HG03108 (cell line): ENCODE measurements at regions not wholly inside any gene's neighbourhood (a gene's known extent, or its start where the extent isn't known, plus 50 kb on each side); places are given as distances from the start of the nearest gene placed in this dataset.
"Not testable (repeated sequence)": the region's sequence is repeated elsewhere in the genome, so short reads cannot be mapped to it uniquely, and the experiment has no call there.

Experiments
- ATAC-seq: cut with Tn5 transposase; IDR thresholded peaks from one replicate; pipeline ENCODE4 v1.9.1; 2021; ENCODE audit warnings: moderate library complexity; ENCODE audit not compliant: unreplicated experiment

DNA sequence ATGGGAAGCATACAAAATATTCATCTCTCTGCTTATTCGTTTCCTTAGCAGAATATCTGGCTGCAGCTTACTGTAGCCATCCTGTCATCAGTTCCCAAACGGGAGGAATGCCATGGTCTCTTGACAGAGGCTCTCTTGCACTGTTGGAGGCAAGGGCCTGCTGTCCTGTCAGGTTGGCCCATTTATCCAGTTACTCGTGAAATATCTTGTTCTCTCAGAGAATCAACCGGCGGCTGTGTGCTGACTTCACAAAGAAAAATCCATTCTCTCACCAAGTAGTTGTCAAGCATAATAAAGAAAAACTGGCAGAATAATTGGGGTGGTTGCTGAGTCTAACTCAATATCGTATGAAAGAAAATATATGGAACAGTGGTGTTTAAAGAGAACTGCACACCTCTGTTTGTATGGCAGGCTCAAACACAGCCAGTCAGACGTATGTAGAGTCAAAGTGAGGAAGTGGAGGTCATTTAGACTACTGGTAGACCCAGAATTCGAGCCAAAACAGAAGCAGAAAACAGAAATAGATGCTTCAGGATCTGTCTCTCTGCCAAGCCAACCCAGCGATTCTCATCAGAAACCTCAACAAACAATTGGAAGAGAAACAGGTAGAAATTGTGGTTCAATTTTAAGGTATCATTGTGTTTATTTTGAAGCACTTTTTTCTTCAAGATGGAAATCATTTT is 349.2 kb upstream of the PRKCQ start:
- no peak for ATAC-seq

DNA sequence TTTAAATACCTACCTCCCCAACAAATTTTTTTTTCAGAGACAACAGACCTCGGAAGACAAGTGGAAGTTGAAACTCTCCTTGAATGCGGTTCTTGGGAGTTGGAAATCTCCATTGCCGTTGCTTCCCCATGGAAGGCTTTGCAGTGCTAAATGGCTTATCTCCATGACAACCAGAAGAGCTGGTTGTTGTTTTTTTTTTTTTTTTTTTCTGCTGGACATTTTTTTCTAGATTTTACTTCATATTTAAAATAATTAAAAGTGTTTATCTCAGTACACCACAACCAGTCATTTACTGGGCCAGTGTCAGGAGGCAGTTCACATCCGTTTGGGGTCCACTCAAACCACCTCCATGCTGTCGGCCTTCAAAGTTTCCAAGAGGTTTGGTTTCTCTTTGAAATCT is 348.5 kb upstream of the PRKCQ start:
- ATAC-seq, result no peak

DNA sequence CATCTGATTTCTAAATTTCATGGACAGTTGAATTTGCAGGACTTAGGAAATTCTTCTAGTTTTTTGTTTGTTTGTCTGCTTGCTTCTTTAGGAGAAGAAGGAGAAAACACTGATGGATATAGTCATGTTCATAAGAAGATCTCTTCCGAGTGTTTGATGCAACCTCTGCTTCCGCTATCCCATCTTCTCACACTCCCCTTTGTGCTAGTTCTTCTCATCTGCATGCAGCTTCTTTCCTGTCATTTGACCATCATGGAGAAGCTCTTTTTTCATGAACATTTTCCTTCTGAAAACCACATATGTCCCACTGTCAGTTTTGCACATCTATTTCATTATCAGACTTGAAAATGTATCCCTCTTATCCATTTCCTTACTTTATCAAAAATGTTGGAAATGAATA is 346.9 kb upstream of the PRKCQ start:
- no peak for ATAC-seq

DNA sequence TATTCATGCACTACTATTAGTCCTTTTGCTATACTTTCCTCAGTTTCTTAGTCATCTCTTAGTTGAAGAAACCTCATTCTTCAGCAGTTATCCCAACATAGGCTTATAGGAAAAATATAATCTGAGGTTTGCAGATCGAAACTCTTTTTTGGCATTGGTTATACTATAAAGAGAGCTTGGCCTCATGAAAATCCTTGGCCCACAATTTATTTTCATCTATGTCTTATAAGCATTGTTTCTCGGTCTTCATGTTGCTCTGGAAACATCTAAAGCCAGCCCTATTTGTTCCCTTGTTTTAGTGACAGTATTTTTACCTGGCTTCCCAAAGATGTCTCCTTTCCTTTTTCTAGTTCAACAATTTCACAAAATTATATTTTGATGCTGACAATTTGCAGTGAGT is 345.1 kb upstream of the PRKCQ start:
- no peak for ATAC-seq

DNA sequence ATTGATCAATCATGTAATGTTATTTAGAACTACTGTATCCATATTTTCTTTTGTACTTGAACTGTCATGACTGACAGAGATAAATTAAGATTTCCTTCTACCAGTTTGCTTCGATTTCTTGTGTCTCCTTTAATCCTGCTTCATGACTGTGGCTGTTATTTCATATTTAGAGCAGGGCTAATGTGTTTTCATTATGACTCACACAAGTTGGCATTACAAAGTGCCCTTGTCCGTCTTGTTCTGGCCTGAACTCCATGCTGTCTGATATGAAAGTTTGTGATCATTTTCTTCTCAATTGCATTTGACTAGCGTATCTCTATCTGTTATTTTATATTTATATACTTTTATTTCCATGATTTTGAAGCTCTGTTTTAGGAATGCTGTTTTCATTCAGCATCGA is 344.1 kb upstream of the PRKCQ start:
- ATAC-seq, result no peak

DNA sequence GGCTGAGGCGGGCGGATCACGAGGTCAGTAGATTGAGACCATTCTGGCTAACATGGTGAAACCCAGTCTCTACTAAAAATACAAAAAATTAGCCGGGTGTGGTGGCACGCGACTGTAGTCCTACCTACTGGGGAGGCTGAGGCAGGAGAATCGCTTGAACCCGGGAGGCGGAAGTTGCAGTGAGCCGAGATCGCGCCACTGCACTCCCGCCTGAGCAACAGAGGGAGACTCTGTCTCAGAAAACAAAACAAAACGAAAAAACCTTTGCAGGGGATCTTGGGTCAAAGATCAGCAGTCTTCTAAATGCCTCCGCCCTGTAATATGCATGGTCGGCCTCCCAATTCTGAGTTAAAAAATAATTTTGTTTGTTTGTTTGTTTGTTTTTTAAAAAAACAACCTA is 340.9 kb upstream of the PRKCQ start:
- not testable (repeated sequence) for ATAC-seq

DNA sequence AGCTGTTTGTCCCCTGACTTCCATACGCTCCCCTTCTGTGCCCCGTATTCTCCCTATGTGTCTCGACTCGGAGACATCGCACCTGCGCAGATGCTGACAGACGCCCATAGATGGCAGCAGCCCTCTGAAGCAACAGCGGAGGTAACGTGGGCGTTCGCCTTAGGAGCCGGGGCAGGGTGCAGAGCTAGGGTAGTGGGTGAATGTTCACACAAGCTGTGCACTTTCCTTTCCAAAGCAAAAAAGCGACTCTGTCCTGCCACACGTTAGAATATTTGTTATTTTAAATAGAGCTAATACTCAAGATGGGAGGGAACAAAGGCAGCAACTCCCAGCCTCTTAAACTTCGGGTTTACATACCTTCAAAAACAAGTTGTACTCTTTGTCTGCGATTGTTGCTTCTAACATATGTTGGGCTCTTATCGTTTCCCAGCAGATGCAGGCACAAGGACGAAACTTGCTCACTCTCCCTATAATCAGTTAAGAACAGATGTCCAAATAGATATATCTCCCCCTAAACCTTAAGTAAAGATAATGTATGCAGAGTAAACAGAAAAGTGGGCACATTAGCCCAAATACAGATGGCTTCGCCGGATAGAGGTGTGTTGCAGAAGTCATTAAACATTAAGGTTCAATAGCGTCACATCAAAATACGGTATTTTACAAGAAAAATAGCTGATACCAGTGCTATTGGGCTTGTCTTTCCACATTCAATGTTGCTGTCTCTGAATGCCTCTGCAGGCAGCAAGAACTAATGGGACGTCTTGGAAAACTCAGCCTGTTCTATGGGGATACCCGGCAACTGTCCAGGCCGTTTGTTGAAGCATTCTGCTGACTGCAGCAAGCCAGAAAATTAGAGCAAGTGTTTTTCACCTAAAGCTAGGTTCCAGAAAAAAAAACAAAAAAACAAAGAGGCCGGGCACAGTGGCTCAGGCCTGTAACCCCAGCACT is 340.3 kb upstream of the PRKCQ start:
- peak; percentile 99 for ATAC-seq

DNA sequence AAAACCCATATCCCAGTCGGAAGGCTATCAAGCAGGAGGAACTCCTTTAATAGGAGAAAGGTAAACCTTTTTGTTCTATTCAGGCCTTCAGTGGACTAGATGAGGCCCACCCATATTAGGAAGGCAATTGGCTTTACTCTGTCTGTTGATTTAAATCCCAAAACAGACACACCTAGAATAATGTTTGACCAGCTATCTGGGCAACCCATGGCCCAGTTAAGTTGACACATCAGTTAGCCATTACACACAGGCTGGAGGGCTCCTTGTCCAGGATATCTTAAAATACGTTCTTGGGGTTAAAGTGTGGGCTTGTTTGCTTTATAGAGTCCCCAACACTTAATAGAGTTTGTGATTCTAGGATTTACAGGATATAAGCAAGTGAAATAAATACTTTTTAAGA is 339.0 kb upstream of the PRKCQ start:
- ATAC-seq, result no peak

DNA sequence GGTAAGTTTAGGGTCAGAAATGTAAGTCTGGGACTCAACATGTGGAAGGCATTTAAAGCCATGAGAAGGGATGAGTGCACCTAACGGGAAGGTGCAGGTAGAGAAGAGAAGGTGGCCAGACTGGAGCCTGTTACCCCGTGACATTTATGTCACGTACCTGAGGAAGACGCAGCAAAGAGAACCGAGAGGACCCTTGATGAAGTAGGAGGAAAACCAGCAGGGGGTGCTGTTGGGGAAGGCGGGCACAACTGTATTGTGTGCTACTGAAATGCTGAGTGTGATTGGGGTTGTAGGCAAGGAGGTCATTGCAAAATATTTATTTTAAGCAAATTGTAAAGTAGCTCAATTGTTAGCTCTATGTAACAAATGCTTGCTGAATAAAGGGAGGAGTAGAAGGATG is 338.2 kb upstream of the PRKCQ start:
- no peak for ATAC-seq

DNA sequence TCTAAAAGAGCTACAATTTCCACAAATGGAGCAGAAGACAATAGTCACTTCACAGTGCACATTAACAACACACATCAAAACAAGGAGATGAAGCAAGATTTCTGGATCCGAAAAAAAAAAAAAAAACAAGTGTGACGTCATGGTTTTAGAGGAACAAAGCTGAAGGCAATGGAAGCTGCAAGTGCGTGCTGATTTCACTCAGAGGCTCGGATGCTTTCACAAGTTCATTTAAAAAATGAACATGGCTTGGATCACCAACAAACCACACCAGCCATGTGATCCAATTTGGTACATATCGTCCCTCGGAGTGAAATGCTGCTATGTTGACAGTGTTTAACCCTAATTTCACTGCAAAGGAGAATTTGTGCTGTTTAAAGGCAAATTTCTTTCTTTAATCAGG is 337.0 kb upstream of the PRKCQ start:
- no peak for ATAC-seq

DNA sequence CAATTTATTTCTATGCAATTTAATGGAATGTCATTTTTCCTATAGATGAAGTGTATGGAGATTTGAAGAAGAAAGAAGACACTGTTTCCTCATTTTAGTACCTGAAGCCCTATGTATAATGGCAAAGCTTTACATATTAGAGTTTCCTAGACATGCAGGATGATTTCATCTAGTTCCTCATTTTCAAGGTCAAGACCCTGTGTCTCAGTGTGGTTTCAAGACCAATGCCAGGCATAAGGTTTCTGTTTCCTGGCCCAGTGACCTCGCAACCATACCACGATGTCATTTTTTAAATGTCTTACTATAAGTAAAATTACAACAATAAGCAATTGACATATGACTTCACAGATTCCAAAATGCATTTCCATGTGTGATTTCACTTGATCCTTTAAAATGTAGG is 336.5 kb upstream of the PRKCQ start:
- ATAC-seq, result peak; percentile 39

DNA sequence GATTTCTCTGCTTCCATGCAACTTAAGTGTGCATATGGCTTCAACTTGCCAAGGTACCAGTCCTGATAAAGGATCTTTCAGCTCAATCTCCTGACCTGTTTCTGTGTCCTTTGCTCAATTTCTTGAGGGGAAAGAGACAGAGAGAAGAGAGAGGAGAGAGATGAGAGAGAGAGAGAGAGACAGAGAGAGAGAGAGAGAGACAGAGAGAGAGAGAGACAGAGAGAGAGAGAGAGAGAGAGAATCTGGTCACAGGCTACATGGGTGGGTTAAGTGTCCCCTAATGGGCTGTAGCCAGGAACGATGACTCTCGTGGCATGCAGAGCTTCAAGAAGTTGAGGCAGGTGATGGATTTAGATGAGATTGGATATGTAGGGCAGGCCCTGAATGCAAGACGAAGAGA is 335.2 kb upstream of the PRKCQ start:
- ATAC-seq, result no peak

DNA sequence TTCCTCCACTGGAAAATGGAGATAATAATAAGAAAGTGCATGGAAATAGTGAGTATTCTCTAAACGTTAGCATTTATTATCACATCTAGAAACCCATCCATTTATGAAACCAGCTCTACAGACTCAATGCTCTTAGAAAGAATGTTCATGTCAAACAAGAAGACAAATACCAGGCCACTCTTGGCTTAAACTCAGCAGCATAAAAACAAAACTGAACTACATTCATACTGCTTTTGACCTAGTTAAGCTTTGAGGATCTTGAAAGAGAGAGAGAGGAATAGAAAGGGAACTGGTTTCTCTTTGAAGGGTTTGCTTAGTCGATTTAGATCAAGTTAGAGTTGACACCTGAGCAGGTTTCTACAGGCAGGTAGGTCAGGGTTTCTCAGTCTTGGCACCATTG is 332.9 kb upstream of the PRKCQ start:
- no peak for ATAC-seq

DNA sequence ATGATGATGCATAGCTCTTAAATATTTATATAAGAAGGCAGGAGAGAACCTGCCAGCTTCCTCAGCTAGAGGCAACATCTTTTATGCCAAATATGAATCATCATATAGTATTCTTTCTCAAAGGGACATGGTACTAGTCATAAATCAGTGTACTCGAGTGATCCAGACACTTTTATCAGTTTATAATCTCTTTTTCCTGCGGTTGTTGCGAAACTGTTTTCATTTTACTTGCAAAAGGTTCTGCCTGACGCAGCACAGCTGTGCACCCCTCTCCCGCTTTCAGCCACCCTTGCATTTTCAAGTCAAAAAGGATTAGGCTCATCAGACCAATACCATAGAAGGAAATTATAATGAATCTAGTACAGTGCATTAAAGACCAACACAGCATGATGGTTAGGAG is 332.3 kb upstream of the PRKCQ start:
- no peak for ATAC-seq

DNA sequence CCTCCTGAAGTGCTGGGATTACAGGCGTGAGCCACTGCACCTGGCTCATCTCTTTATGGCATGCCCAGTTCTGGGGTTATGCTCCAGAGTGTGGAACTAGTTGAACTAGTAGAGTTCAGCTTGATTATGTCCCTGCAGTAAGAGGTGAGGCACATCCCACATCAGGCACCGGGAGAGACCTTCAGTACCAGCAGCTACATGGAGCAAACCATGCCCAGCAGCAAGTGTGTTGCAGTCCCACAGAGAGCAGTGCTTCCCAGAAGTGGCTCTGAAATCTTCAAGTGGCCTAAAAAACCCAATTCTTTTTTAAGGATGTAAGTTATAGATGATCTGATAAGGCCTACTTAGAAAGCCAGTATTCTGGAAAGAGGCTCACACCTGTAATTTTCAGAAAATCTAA is 331.9 kb upstream of the PRKCQ start:
- no peak for ATAC-seq

DNA sequence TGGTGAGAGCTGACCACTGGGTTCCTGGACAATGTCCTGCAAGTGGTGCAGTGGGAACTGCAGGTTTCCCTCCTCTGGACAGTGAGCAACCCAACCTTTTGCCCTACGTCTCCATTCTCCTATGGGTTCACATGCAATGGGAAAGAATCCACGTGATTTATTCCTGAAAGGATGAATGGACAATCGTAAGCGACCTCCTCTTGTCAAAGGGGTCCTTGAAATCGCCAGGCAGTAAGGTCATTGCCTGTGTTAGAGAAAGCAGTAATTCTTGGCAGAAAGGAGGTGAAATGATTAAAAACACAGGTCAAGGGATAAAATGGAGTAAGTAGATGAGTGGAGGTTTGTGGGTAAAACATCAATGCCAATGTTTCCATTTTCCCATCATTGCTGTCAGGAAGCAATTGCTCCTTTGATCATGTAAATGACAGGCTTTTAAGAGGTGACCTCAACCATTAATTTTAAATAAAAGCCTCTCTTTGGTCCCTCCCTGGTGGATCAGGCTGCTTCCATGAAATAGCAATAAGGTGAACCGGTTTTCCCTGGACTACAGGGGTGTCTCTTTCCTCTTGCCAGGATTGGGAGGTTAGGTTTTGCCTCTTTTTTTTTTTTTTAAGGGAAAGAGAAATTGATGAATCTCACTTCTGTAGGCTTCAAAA is 330.0 kb upstream of the PRKCQ start:
- no peak for ATAC-seq

DNA sequence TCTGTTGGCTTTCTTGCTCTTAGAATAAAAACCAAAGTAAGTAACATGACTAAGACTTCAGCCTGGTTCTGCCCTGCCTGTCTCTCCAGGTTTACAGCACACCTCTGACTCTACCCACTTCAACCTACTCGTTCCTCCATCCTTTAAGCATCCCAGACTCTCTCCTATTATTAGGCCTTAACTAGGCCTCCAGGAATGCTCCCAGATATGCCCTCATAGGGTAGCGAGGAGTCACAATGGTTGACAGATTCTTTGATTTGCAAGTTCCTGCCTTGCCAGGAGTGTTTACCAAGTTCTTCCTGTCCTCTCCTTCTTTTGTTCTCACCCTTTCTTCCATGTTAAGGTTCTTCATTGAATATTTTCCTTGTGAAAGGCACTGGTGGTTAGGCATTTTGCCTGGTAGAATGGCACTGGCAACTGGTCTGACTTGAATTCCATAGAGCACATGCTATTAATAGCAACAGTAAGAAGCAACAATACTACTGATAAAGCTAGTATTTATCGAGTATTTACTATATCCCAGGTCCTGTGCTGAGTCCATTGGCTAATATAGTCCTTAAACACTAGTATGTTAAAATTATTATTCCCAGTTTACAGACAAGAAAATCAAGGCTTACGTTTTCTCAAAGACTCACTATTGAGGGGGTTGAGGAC is 327.9 kb upstream of the PRKCQ start:
- ATAC-seq, result no peak

DNA sequence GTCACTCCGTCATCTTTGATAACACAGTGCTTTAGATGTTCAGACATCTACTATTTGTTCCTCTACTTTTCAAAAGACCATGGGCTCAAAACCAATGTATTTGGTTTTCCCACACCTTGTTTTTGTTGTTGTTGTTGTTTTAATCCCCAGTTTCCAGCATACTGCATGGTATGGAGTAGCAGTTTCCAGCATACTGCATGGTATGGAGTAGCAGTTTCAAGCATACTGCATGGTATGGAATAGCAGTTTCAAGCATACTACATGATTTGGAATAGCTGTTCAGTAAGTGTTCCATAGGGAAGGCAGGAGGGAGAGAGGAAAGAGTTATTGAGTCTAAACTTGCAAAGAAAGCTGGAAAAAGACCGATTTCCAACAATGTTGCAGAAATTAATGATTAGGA is 314.3 kb upstream of the PRKCQ start:
- no peak for ATAC-seq

DNA sequence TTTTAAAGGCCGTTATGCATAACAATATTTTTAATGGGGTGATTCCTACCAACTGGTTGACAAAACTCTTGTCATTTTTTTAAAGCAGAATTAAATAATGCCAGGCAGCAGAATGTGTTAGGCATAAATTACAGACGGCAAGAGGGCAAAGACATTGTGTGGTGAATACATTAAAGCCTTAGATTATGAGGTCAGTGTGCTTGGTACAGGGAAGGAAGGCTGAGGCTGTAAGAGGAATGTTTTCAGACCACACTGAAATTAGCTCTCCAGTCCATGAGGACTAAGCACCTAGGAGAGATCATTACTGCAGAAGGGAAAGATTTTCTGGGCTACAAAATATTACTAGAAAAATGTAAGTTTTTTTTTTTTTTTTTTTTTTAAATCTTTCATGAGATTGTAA is 312.8 kb upstream of the PRKCQ start:
- no peak for ATAC-seq

DNA sequence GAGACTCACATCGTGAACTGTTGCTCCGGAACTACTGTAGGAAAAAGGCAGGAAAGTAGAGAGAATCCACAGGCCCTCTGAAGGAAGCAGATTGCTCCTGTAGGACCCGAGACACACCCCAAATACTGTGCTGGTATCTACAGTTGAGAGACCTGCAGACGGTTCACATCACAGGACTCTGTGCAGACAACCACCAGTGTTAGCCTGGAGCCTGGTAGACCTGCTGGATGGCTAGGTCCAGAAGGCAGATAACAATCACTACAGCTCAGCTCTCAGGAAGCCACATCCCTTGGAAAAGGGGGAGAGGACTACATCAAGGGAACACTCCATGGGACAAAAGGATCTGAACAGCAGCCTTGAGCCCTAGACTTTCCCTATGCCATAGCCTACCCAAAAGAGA is 311.8 kb upstream of the PRKCQ start:
- no peak for ATAC-seq

DNA sequence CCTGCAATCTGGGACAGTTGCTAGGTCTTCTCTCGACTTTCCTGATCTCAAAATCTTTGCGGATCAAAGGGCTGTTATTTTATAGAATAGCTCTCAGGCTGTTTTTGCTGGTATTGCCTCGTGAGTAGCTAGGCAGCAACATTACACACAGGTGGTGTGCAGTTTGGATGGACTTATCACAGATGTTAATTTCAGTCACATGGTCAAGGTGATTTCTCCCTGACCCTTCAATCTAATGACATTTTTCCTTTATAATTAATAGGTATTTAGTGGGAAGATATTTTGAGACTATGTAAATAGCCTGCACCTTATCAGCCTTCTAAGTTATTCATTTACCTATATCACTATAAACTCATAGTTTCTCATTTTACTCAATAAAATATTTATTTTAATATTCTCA is 309.6 kb upstream of the PRKCQ start:
- ATAC-seq, result no peak
